Skin of body (tissue), 2 donors: ENCODE measurements at regions not wholly inside any gene's neighbourhood (a gene's known extent, or its start where the extent isn't known, plus 50 kb on each side); places are given as distances from the start of the nearest gene placed in this dataset. TPM values are rescaled to one million over a fixed set of nuclear protein-coding genes. Genes with fewer than 3 reads are reported as not detected.

Experiments used
- DNase-seq: peaks from one replicate; lab custom pipeline; 2025; lab: John Stamatoyannopoulos, UW
- small RNA-seq: library from RNA; depleted of rRNA; stranded (forward); fragments of <200 nt; gene quantifications from one replicate; pipeline ENCODE3, GENCODE V24; 2014; ENCODE audit warnings: low replicate concordance

DNA sequence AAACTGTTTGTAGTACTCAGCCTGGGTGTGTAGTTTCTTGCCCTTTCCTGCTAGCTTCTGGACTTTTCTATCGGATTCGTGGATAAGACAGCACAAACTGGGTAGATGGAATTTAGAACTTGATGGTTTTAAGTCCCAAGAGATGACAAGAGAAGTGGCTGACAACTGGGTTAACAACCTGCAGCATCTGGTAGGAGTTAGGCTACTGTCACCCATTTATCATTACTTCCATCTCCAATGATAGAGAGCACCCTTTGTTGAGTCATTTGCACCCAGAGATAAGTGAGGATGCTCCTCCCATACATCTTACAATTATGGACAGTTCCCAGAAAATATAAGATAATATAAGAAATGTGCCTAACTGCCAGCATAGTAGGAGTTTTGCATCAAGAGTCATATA is 50.2 kb upstream of the FLRT2 start:
- DNase-seq = no peak

Small RNA genes in the stretch of these regions (small RNA-seq; reads per million reads assigned to genes)
- gene AL161713.1 (not detected), gene AL163642.1 (not detected), gene RF00017 (not detected), gene RNU6-976P (not detected), gene RNU6ATAC28P (not detected), gene RNU7-51P (not detected)
